Omental fat pad (tissue), 3 donors: ENCODE measurements at regions not wholly inside any gene's neighbourhood (a gene's known extent, or its start where the extent isn't known, plus 50 kb on each side); places are given as distances from the start of the nearest gene placed in this dataset.
"Not testable (repeated sequence)": the region's sequence is repeated elsewhere in the genome, so short reads cannot be mapped to it uniquely, and the experiment has no call there.

ENCODE experiments used
- ATAC-seq: fragments of 150-250 bp; one replicate; pipeline ENCODE4 v1.9.1; 2016; ENCODE audit warnings: mild to moderate bottlenecking, moderate library complexity; ENCODE audit not compliant: low FRiP score
- DNase-seq: peaks from one replicate; pipeline ENCODE4 v3.0.0-alpha.2; 2019; ENCODE audit warnings: low spot score
- TF ChIP-seq, protein P1 (sequence below), 3 donors: fragments of 450-650 bp; IDR thresholded peaks; one replicate each; pipeline ENCODE4 v1.5.1; 2016 to 2017; ENCODE audit warnings: antibody characterized with exemption in 3 of 3, mild to moderate bottlenecking in 3 of 3, moderate library complexity in 2 of 3

DNA sequence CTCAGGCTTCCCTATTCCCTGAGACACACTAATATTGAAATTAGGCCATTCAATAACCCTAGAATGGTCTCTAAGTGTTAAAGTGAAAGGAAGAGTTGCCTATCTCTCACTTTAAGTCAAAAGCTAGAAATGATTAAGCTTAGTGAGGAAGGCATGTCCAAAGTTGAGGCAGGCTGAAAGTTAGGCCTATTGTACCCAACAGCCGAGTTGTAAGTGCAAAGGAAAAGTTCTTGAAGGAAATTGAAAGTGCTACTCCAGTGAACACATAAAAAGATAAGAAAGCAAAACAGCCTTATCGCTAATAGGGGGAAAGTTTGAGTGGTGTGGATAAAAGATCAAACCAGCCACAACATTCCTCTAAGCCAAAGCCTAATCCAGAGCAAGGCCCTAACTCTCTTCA lies 117.9 kb upstream of the SPATA12 start:
- ATAC-seq (no peak), DNase-seq (no peak)
- TF ChIP-seq, protein P1, sequence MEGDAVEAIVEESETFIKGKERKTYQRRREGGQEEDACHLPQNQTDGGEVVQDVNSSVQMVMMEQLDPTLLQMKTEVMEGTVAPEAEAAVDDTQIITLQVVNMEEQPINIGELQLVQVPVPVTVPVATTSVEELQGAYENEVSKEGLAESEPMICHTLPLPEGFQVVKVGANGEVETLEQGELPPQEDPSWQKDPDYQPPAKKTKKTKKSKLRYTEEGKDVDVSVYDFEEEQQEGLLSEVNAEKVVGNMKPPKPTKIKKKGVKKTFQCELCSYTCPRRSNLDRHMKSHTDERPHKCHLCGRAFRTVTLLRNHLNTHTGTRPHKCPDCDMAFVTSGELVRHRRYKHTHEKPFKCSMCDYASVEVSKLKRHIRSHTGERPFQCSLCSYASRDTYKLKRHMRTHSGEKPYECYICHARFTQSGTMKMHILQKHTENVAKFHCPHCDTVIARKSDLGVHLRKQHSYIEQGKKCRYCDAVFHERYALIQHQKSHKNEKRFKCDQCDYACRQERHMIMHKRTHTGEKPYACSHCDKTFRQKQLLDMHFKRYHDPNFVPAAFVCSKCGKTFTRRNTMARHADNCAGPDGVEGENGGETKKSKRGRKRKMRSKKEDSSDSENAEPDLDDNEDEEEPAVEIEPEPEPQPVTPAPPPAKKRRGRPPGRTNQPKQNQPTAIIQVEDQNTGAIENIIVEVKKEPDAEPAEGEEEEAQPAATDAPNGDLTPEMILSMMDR (IDR thresholded peaks at IDR 0.05): no peak

DNA sequence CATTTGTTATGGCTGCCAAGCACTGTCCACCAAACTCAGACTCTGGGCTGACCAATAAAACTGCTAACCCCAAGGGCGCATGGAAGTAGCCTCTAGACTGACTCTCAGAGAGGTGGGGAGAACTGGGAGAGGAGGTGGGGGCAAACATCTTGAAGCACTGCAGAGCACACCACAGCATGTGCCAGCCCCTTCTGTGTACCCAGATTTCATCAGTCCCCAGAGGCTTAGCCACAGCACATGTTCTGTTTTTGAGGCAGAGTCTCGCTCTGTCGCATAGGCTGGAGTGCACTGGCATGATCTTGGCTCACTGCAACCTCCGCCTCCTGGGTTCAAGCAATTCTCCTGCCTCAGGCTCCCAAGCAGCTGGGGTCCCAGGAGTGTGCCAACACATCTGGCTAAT lies 119.5 kb upstream of the SPATA12 start:
- TF ChIP-seq, protein P1 (IDR thresholded peaks at IDR 0.05): no peak
- DNase-seq: no peak

DNA sequence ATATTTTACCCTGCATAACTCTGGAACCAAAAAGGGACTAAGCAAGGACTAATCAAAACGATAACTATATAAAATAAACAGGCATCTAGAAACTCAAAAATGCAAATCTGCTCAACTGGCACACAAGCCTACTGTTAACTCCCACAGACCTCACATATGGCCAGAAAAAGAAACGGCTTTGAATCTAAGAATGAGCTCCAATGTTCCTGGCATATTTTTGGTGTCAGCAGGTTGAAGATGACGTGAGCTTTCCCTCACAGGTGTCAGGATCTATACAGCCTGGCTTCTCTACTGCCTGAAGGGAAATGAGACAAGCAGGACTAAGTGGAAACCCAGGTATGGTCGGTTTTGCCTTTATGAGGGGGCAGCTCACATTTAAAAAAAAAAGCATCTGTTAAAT lies 120.1 kb upstream of the SPATA12 start:
- TF ChIP-seq, protein P1 (IDR thresholded peaks at IDR 0.05): no peak
- ATAC-seq: no peak
- no peak for DNase-seq

More for the DNA sequence above, 119.5 kb upstream of the SPATA12 start:
- no peak for ATAC-seq

DNA sequence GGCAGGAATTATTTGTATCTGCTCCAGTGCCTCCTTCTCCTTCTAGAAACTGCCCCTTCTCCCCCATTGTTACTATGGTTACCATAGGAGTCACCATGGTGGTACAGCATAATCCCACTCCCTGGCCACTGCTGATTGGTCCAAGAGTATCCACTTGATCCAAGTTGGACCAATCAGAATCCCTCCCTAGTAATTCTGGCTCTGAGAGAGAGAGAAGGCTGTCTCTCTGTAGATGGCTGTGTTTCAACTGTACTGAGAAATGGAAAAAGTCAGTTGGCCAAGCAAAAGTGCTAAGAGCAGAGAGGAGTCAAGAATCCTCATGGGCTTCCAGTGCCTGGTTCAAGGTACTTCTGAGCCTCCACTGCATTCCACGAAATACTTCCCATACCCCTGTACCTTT lies 120.6 kb upstream of the SPATA12 start:
- ATAC-seq (no peak), DNase-seq (no peak)
- TF ChIP-seq, protein P1 (IDR thresholded peaks at IDR 0.05): no peak

DNA sequence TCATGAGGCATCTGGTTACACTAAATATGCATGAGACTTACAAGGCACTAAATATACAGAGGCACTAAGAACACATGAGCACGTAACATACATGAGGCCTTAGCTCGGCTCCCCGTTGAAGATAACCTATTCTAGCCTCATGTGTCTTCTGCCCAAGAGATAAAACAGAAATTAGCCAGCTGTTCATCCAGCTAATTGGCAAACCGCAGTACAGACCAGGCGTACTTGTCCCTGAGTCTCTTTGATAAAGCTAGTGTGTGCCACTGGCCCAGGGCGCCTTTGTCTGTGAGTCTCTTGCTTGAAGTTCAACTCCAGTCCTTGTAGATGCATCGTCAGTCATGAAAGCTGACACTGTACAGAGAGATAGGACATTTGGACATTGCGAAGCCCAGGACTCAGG lies 121.9 kb upstream of the SPATA12 start:
- DNase-seq (no peak), ATAC-seq (no peak)
- TF ChIP-seq, protein P1 (IDR thresholded peaks at IDR 0.05): no peak

DNA sequence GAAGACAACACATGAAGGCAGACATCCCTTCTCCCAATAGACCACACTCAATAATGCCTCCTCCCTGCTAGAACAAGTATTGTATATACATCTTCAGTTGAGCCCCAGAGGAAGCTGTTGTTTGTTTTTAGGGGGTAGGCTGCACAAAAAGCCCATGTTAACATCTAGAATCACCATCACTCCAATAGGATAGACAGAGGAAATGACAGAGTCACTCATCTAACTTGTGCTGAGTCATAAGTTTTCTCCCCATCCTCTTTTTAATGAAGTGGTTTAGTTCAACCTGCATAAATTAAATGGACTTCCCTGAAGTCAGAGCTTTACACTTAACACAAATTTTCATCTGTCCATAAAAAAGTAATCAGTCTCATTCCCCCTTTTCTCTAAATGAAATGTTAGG lies 122.9 kb upstream of the SPATA12 start:
- ATAC-seq (no peak), DNase-seq (no peak)
- TF ChIP-seq, protein P1 (IDR thresholded peaks at IDR 0.05): no peak

DNA sequence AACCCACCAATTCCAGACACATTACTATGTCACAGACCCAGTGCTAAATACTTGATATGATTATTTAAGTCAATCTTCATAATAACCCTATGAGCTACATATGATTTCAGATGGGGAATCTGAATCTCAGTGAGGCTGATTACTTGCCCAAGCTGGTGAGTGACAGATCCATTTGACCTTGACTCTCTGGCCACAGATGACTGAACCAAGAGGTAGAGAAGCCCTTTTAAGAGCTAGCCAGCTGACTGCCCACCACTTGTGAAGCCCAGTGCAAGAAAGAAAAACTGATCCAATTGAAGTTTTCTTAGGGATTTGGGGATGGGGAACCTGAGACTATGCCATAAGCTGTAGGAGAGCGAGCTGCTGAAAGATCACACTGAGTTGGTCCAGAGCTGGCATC lies 124.7 kb upstream of the SPATA12 start:
- TF ChIP-seq, protein P1 (IDR thresholded peaks at IDR 0.05): no peak
- DNase-seq (no peak), ATAC-seq (no peak)

DNA sequence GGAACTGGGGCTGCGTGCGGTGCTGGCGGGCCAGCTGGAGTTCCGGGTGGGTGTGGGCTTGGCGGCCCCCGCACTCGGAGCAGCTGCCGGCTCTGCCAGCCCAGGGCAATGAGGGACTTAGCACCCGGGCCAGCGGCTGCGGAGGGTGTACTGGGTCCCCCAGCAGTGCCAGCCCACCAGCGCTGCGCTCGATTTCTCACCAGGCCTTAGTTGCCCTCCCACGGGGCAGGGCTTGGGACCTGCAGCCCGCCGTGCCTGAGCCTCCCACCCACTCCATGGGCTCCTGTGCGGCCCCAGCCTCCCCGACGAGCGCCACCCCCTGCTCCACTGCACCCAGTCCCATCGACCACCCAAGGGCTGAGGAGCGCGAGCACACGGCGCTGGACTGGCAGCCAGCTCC lies 126.0 kb upstream of the SPATA12 start:
- ATAC-seq, DNase-seq: not testable (repeated sequence)
